KMS-11 (cell line): ENCODE measurements at regions not wholly inside any gene's neighbourhood (a gene's known extent, or its start where the extent isn't known, plus 50 kb on each side); places are given as distances from the start of the nearest gene placed in this dataset.

Experiments used
- H2AFZ ChIP-seq: fragments of 200-600 bp; sonication (generic); 2 replicates; pipeline ENCODE4 v1.6.1; 2016; ENCODE audit warnings: antibody characterized with exemption, mixed run types, low read depth
- H3K27ac ChIP-seq: fragments of 200-600 bp; sonication (generic); 2 replicates; pipeline ENCODE4 v1.6.1; 2016; ENCODE audit warnings: mild to moderate bottlenecking, mixed run types
- H3K27me3 ChIP-seq: fragments of 200-600 bp; sonication (generic); 2 replicates; pipeline ENCODE4 v1.6.1; 2017; ENCODE audit warnings: mild to moderate bottlenecking, low read depth, mixed run types, moderate library complexity; ENCODE audit not compliant: insufficient read depth
- H3K36me3 ChIP-seq: fragments of 200-600 bp; sonication (generic); 2 replicates; pipeline ENCODE4 v1.6.1; 2017; ENCODE audit warnings: mild to moderate bottlenecking, mixed run types; ENCODE audit not compliant: insufficient read depth
- H3K4me1 ChIP-seq: fragments of 200-600 bp; sonication (generic); 2 replicates; pipeline ENCODE4 v1.6.1; 2016; ENCODE audit warnings: mild to moderate bottlenecking, low read depth, mixed run types; ENCODE audit not compliant: poor library complexity, severe bottlenecking
- H3K4me2 ChIP-seq: fragments of 200-600 bp; sonication (generic); 2 replicates; pipeline ENCODE4 v1.7.0; 2016; ENCODE audit warnings: mild to moderate bottlenecking, mixed run types
- H3K4me3 ChIP-seq: fragments of 200-600 bp; sonication (generic); IDR thresholded peaks from 2 replicates; pipeline ENCODE4 v1.6.1; 2017; ENCODE audit warnings: low read depth, low read length, mixed read lengths; ENCODE audit not compliant: insufficient read depth
- H3K79me2 ChIP-seq: fragments of 200-600 bp; sonication (generic); 2 replicates; pipeline ENCODE4 v1.6.1; 2016; ENCODE audit warnings: low read depth, mixed run types; ENCODE audit not compliant: insufficient read depth
- H3K9ac ChIP-seq: fragments of 200-600 bp; sonication (generic); 2 replicates; pipeline ENCODE4 v1.6.1; 2016; ENCODE audit warnings: mild to moderate bottlenecking, mixed run types
- H4K20me1 ChIP-seq: fragments of 200-600 bp; sonication (generic); 2 replicates; pipeline ENCODE4 v1.6.1; 2016; ENCODE audit warnings: mild to moderate bottlenecking, mixed run types; ENCODE audit not compliant: insufficient read depth
- TF ChIP-seq, protein P1 (sequence below): fragments of 200-600 bp; sonication (generic); conservative IDR thresholded peaks from 2 replicates; pipeline ENCODE4 v1.6.1; 2017; ENCODE audit warnings: low read depth, mild to moderate bottlenecking, antibody characterized with exemption, low read length, moderate library complexity, mixed read lengths

DNA sequence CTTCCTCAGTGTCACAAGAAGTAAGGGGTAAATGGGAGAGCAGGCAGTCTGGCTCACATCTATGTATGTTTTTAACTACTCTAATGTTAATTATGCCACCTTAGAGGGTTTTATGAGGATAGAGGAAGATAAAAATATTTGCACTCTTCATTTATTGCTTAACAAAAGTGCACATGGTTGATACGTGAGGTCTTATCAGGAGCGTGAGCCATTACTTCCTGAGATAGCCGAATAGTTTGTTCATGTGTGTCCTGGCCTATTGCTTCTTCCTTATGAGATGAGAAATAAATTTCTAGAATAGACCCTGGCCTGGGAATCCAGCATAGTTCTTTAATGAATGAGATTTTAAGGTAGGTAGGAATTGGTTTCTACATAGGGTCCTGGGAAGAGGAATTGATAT is 471.1 kb upstream of the B3GALT2 start:
- H3K27ac ChIP-seq: no peak overlapping the region
- TF ChIP-seq, protein P1, sequence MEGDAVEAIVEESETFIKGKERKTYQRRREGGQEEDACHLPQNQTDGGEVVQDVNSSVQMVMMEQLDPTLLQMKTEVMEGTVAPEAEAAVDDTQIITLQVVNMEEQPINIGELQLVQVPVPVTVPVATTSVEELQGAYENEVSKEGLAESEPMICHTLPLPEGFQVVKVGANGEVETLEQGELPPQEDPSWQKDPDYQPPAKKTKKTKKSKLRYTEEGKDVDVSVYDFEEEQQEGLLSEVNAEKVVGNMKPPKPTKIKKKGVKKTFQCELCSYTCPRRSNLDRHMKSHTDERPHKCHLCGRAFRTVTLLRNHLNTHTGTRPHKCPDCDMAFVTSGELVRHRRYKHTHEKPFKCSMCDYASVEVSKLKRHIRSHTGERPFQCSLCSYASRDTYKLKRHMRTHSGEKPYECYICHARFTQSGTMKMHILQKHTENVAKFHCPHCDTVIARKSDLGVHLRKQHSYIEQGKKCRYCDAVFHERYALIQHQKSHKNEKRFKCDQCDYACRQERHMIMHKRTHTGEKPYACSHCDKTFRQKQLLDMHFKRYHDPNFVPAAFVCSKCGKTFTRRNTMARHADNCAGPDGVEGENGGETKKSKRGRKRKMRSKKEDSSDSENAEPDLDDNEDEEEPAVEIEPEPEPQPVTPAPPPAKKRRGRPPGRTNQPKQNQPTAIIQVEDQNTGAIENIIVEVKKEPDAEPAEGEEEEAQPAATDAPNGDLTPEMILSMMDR: no peak
- H3K4me1 ChIP-seq: no peaks in the 10 kb centered on the region
- H2AFZ ChIP-seq: no peak overlapping the region
- H3K9ac ChIP-seq: no peak overlapping the region
- no peaks in the 10 kb centered on the region for H3K79me2 ChIP-seq
- H3K4me3 ChIP-seq: no peak overlapping the region
- H3K27me3 ChIP-seq: no peaks in the 10 kb centered on the region
- H3K4me2 ChIP-seq: no peak overlapping the region
- H4K20me1 ChIP-seq: no peaks in the 10 kb centered on the region
- no peaks in the 10 kb centered on the region for H3K36me3 ChIP-seq

DNA sequence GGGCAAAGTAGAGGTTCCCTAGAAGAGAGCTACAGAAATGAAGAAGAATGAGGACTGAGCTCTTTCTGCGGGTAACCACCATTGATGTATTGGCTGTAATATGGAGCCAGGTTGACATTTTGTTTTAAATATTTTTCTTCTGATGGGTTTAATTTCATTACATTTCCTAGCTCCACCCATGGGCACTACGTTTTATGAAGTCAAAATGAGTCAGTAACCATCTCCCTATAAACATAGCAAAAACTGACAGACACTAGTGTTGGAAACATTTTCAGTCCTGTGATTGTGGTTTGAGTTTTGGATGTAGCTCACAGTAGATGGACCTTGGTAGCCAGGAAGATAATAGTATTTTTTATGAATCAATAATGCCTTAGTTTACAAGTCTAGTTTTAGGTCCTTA is 470.4 kb upstream of the B3GALT2 start:
- TF ChIP-seq, protein P1: no peak
- H3K9ac ChIP-seq: no peak overlapping the region
- no peaks in the 10 kb centered on the region for H3K4me1 ChIP-seq
- no peak overlapping the region for H3K4me2 ChIP-seq
- no peak overlapping the region for H2AFZ ChIP-seq
- H4K20me1 ChIP-seq: no peaks in the 10 kb centered on the region
- H3K36me3 ChIP-seq: no peaks in the 10 kb centered on the region
- H3K79me2 ChIP-seq: no peaks in the 10 kb centered on the region
- no peak overlapping the region for H3K4me3 ChIP-seq
- H3K27me3 ChIP-seq: no peaks in the 10 kb centered on the region
- H3K27ac ChIP-seq: no peak overlapping the region

DNA sequence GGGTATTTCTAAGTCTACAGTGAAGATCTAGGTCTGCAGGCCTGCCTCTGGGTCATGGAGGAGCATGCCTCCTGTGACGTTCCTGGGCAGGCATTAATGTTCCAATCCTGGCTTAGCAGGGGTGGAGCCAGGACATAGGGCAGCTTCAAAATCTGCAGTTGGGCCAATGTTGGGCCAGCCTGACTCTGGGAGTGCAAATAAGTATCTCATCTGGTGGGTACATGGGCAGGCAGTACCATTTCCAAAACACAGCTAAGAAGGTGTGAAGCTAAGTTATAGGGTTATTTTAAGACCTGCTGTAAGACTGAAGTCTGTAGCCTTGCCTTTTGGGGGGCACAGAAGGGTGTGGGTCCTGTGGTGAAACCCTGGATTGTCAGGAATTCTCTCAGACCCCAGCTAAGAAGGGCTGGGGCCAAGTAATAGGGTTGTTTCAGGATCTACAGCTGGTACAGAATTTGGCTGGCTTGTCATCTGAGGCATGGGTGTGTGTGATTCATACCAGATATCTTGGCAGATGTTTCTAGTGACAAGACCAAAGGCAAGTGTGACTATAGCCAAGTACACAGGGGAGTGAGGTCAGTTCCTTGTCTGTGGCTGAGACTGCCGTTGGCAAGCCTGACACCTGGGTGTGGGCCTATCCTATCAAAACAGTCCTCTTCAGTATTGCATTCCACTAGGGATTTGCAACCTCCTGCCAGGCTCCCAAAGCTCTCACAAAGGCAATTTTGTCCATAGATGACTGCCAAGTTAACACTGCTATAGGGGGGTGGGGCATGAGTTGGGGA is 468.7 kb upstream of the B3GALT2 start:
- H3K9ac ChIP-seq: no peak overlapping the region
- no peaks in the 10 kb centered on the region for H4K20me1 ChIP-seq
- H3K4me3 ChIP-seq: no peak overlapping the region
- H2AFZ ChIP-seq: no peak overlapping the region
- H3K4me2 ChIP-seq: no peak overlapping the region
- H3K4me1 ChIP-seq: no peaks in the 10 kb centered on the region
- TF ChIP-seq, protein P1: no peak
- H3K27me3 ChIP-seq: no peaks in the 10 kb centered on the region
- no peaks in the 10 kb centered on the region for H3K79me2 ChIP-seq
- H3K27ac ChIP-seq: no peak overlapping the region
- no peaks in the 10 kb centered on the region for H3K36me3 ChIP-seq

DNA sequence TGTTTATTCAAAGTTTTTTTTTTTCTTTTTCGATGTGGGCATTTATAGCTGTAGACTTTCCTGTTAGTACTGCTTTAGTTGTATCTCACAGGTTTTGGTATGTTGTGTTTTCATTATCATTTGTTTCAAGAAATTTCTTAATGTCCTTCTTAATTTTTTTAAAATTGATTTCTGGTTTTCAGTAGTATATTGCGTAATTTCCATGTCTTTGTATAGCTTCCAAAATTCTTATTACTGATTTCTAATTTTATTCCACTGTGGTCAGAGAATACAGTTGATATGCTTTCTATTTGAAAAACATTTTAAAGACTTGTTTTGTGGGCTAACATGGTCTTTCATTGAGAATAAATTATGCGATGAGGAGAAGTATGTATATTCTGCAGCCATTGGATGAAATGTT is 463.2 kb upstream of the B3GALT2 start:
- TF ChIP-seq, protein P1: no peak
- Histone ChIP-seq H2AFZ (no peak overlapping the region), H3K27me3 (no peaks in the 10 kb centered on the region), H3K4me2 (no peak overlapping the region), H3K79me2 (no peaks in the 10 kb centered on the region), H3K4me3 (no peak overlapping the region), H3K4me1 (no peaks in the 10 kb centered on the region), H4K20me1 (no peaks in the 10 kb centered on the region), H3K36me3 (no peaks in the 10 kb centered on the region), H3K9ac (no peak overlapping the region), H3K27ac (no peak overlapping the region)
